CD14-positive monocyte (primary cell): ENCODE measurements at regions not wholly inside any gene's neighbourhood (a gene's known extent, or its start where the extent isn't known, plus 50 kb on each side); places are given as distances from the start of the nearest gene placed in this dataset.

ENCODE experiments used
- DNase-seq, 3 donors: peaks; one replicate each; pipeline ENCODE4 v3.0.0-alpha.2; 2011 to 2022
- H2AFZ ChIP-seq: 2 replicates; pipeline ENCODE4 v1.6.0; 2012; ENCODE audit warnings: mild to moderate bottlenecking, low read depth, low read length, inconsistent platforms; ENCODE audit not compliant: insufficient read depth, poor library complexity, severe bottlenecking
- H3K27ac ChIP-seq, 2 donors: 1 replicate in 1 of 2; 2 replicates in 1 of 2; pipeline ENCODE4 v1.5.1; 2012 to 2013; ENCODE audit warnings: low read length in 2 of 2, control low read depth in 1 of 2, inconsistent platforms in 1 of 2, low read depth in 1 of 2, mild to moderate bottlenecking in 1 of 2
- H3K27me3 ChIP-seq, 2 donors: one replicate each; pipeline versions ENCODE4 v1.6.0 to v1.6.1; 2011 to 2013; ENCODE audit warnings: low read length in 2 of 2; ENCODE audit not compliant: control insufficient read depth in 2 of 2, insufficient read depth in 2 of 2
- H3K36me3 ChIP-seq, 2 donors: replicated peaks in 1 of 2; 1 replicate in 1 of 2; 2 replicates in 1 of 2; pipeline versions ENCODE4 v1.5.1 to v1.6.1; 2012 to 2013; ENCODE audit warnings: low read length in 2 of 2, control low read depth in 1 of 2, inconsistent platforms in 1 of 2, mild to moderate bottlenecking in 1 of 2; ENCODE audit not compliant: insufficient read depth in 2 of 2, control insufficient read depth in 1 of 2
- H3K4me1 ChIP-seq, 2 donors: 1 replicate in 1 of 2; 2 replicates in 1 of 2; pipeline versions ENCODE4 v1.5.1 to v1.6.1; 2012 to 2013; ENCODE audit warnings: low read length in 2 of 2, control low read depth in 1 of 2, inconsistent platforms in 1 of 2, mild to moderate bottlenecking in 1 of 2, moderate library complexity in 1 of 2; ENCODE audit not compliant: insufficient read depth in 2 of 2, control insufficient read depth in 1 of 2
- H3K4me2 ChIP-seq: replicated peaks from 2 replicates; pipeline ENCODE3; 2012; ENCODE audit warnings: low read length, moderate library complexity, mild to moderate bottlenecking; ENCODE audit not compliant: poor library complexity, severe bottlenecking; ENCODE audit errors: extremely low read depth
- H3K4me3 ChIP-seq, 3 experiments: fragments of 200-600 bp in 1 of 3; sonication (generic) in 1 of 3; replicated peaks in 1 of 3; 1 replicate in 2 of 3; 2 replicates in 1 of 3; pipeline ENCODE4 v1.5.1; 2011 to 2013; ENCODE audit warnings: low read length in 3 of 3, mild to moderate bottlenecking in 3 of 3, control low read depth in 2 of 3, low read depth in 2 of 3, inconsistent platforms in 1 of 3, moderate library complexity in 1 of 3
- H3K79me2 ChIP-seq: 2 replicates; pipeline ENCODE4 v1.6.0; 2012; ENCODE audit warnings: mild to moderate bottlenecking, control low read depth, inconsistent platforms, low read length, moderate library complexity; ENCODE audit not compliant: insufficient read depth
- H3K9ac ChIP-seq: 2 replicates; pipeline ENCODE4 v1.6.0; 2017; ENCODE audit warnings: low read length, mild to moderate bottlenecking; ENCODE audit not compliant: insufficient read depth, poor library complexity, severe bottlenecking
- H3K9me3 ChIP-seq, 2 donors: replicated peaks in 1 of 2; 1 replicate in 1 of 2; 2 replicates in 1 of 2; pipeline versions ENCODE4 v1.5.1 to v1.6.1; 2012 to 2013; ENCODE audit warnings: low read length in 2 of 2, control low read depth in 1 of 2; ENCODE audit not compliant: control insufficient read depth in 1 of 2, insufficient read depth in 1 of 2
- H4K20me1 ChIP-seq: 2 replicates; pipeline ENCODE4 v1.6.0; 2012; ENCODE audit warnings: mild to moderate bottlenecking, low read length, control low read depth, moderate library complexity; ENCODE audit not compliant: insufficient read depth
- H3K27ac Mint-ChIP-seq, 7 donors: one replicate each; pipeline ENCODE4 v1.8.0; 2020; ENCODE audit warnings: mild to moderate bottlenecking in 7 of 7, mixed read lengths in 7 of 7, moderate library complexity in 6 of 7, inconsistent platforms in 2 of 7
- H3K27me3 Mint-ChIP-seq, 3 donors: one replicate each; pipeline ENCODE4 v1.8.0; 2021 to 2022; ENCODE audit warnings: low read depth in 3 of 3, mild to moderate bottlenecking in 3 of 3, mixed read lengths in 3 of 3, moderate library complexity in 3 of 3, inconsistent platforms in 1 of 3
- H3K36me3 Mint-ChIP-seq, 2 donors: one replicate each; pipeline ENCODE4 v1.8.0; 2020; ENCODE audit warnings: mixed read lengths in 2 of 2, inconsistent platforms in 1 of 2, mild to moderate bottlenecking in 1 of 2
- H3K4me1 Mint-ChIP-seq: one replicate; pipeline ENCODE4 v1.8.0; 2020; ENCODE audit warnings: mild to moderate bottlenecking, mixed read lengths
- H3K4me3 Mint-ChIP-seq, 2 donors: one replicate each; pipeline ENCODE4 v1.8.0; 2020; ENCODE audit warnings: mild to moderate bottlenecking in 2 of 2, mixed read lengths in 2 of 2, moderate library complexity in 1 of 2
- H3K9me3 Mint-ChIP-seq, 7 donors: one replicate each; pipeline ENCODE4 v1.8.0; 2020 to 2022; ENCODE audit warnings: mixed read lengths in 7 of 7, mild to moderate bottlenecking in 6 of 7, moderate library complexity in 6 of 7, inconsistent platforms in 2 of 7
- WGBS: methylation state at CpG from one replicate; pipeline ENCODE4 v1.1.5; 2013; ENCODE audit warnings: missing lambda C conversion rate; ENCODE audit not compliant: insufficient coverage; 5-methylcytosine and 5-hydroxymethylcytosine counted together
- intact Hi-C, 2 donors: fragments of 100-400 bp; cut with micrococcal nuclease; formaldehyde crosslinking; loops; one replicate each; pipeline versions ENCODE4 v1.15.0 to v1.15.1; 2023
- TF ChIP-seq, protein P1 (sequence below): fragments of 200-600 bp; IDR thresholded peaks from one replicate; pipeline ENCODE4 v1.8.0; 2022; ENCODE audit warnings: antibody characterized with exemption, mild to moderate bottlenecking

GRCh38 chr6:23696992-23697391, 429.0 kb upstream of the NRSN1 start:
- Mint-ChIP-seq H3K9me3 (peaks cover 2 to 12% (median 6%) of the 10 kb centered on the region in 7 donors), H3K36me3 (no peaks in the 10 kb centered on the region), H3K27me3 (no peaks in the 10 kb centered on the region), H3K4me3 (no peak overlapping the region), H3K4me1 (no peaks in the 10 kb centered on the region), H3K27ac (no peak overlapping the region)
- no peak overlapping the region for H3K4me3 ChIP-seq
- no peaks in the 10 kb centered on the region for H3K36me3 ChIP-seq
- H4K20me1 ChIP-seq = no peaks in the 10 kb centered on the region
- H3K9ac ChIP-seq = no peak overlapping the region
- DNase-seq = no peak
- TF ChIP-seq, protein P1, sequence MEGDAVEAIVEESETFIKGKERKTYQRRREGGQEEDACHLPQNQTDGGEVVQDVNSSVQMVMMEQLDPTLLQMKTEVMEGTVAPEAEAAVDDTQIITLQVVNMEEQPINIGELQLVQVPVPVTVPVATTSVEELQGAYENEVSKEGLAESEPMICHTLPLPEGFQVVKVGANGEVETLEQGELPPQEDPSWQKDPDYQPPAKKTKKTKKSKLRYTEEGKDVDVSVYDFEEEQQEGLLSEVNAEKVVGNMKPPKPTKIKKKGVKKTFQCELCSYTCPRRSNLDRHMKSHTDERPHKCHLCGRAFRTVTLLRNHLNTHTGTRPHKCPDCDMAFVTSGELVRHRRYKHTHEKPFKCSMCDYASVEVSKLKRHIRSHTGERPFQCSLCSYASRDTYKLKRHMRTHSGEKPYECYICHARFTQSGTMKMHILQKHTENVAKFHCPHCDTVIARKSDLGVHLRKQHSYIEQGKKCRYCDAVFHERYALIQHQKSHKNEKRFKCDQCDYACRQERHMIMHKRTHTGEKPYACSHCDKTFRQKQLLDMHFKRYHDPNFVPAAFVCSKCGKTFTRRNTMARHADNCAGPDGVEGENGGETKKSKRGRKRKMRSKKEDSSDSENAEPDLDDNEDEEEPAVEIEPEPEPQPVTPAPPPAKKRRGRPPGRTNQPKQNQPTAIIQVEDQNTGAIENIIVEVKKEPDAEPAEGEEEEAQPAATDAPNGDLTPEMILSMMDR = no peak
- intact Hi-C loops = no loop called here
- no peaks in the 10 kb centered on the region for H3K79me2 ChIP-seq
- no peak overlapping the region for H2AFZ ChIP-seq
- WGBS = 82% methylated on average over 3 of the region's 4 CpGs
- no peaks in the 10 kb centered on the region for H3K4me1 ChIP-seq
- no peak overlapping the region for H3K27ac ChIP-seq
- no peaks in the 10 kb centered on the region for H3K27me3 ChIP-seq
- H3K9me3 ChIP-seq = peaks cover 0 to 3% of the 10 kb centered on the region in 2 donors
- no peak overlapping the region for H3K4me2 ChIP-seq

DNA sequence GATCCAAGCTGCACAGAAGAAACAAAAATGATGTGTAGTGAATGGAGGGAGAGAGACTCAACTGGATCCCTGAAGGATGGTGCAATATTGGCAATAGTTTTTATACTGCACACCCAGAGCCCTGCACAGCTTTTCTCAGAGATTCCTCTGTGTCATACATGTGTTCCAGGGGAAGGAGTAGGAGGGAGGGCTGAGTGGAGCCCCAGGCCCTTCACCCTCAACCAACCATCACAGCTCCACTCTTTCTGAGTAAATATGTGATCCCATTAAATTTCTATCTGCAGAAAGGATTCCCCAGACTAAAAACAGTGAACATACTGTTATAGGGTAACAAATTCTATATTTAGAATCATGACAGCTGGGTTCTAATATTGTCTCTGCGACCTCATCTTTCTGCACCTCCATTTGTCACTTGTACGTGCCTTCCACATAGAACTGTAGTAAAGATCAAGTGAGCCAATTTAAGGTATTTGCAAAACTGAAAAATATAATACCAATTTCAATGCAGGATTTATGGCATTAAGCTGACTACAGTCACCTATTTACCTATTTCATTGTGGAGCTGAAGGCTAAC, 421.4 kb upstream of the NRSN1 start:
- H3K9ac ChIP-seq = no peak overlapping the region
- no peaks in the 10 kb centered on the region for H3K36me3 ChIP-seq
- no CpG with 5 or more reads among the region's 2 CpGs for WGBS
- peaks cover 3 to 13% (median 8%) of the 10 kb centered on the region in 7 donors for H3K9me3 Mint-ChIP-seq
- H3K4me2 ChIP-seq = no peak overlapping the region
- H3K36me3 Mint-ChIP-seq = no peaks in the 10 kb centered on the region
- no peak overlapping the region for H3K27ac Mint-ChIP-seq
- H3K4me3 Mint-ChIP-seq = no peak overlapping the region
- H3K79me2 ChIP-seq = no peaks in the 10 kb centered on the region
- H3K27me3 Mint-ChIP-seq = no peaks in the 10 kb centered on the region
- H4K20me1 ChIP-seq = no peaks in the 10 kb centered on the region
- intact Hi-C loops = no loop called here
- peaks cover 5 to 8% of the 10 kb centered on the region in 2 donors for H3K9me3 ChIP-seq
- no peak for DNase-seq
- no peaks in the 10 kb centered on the region for H3K4me1 ChIP-seq
- H3K4me1 Mint-ChIP-seq = no peaks in the 10 kb centered on the region
- H3K27me3 ChIP-seq = no peaks in the 10 kb centered on the region
- TF ChIP-seq, protein P1 = no peak
- H2AFZ ChIP-seq = no peak overlapping the region
- H3K27ac ChIP-seq = no peak overlapping the region
- no peak overlapping the region for H3K4me3 ChIP-seq
